ENCODE measurements at regions not wholly inside any gene's neighbourhood (a gene's known extent, or its start where the extent isn't known, plus 50 kb on each side); places are given as distances from the start of the nearest gene placed in this dataset.

DNA sequence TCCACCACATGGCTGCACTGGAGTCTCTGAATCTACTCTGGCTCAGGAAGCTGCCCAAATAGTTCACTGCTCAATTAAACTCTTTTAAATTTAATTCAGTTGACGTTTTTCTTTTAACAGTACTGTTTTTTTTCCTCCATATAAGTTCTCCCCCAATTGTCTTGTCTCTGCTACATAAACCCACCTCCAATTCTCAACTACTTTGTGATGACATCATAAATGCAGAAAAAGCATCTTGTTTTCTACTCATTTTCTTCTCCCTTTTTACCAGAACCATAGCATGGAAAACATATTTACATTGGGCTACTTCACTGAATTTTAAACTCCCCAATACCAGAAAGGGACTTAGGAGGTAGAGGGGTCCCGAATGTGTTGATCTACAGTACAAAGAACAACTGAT, 270.4 kb downstream of the GPD2 start:
- Histone ChIP-seq H2AFZ (ENCODE audit: low read depth, low read length, severe bottlenecking) (no peak overlapping the region), H3K79me2 (ENCODE audit: insufficient read depth, low read length) (no peaks in the 10 kb centered on the region), H3K4me2 (ENCODE audit: low read depth, low read length, poor library complexity, severe bottlenecking) (no peak overlapping the region), H3K9ac (ENCODE audit: low read length) (no peak overlapping the region), H3K9me3 (ENCODE audit: insufficient read depth, low read length) (no peaks in the 10 kb centered on the region), H3K36me3 (ENCODE audit: low read length) (no peaks in the 10 kb centered on the region), H4K20me1 (ENCODE audit: low read depth, low read length) (no peaks in the 10 kb centered on the region), H3K4me3 (ENCODE audit: insufficient read depth, low read length, poor library complexity, severe bottlenecking) (no peak overlapping the region), H3F3A (ENCODE audit: insufficient read depth) (no peaks in the 10 kb centered on the region), H3K9me2 (replicated peaks; ENCODE audit: insufficient read depth, low read length) (no peaks in the 10 kb centered on the region), H3K27ac (ENCODE audit: low read depth, low read length) (no peak overlapping the region), H3K27me3 (ENCODE audit: low read length) (no peaks in the 10 kb centered on the region)
- no peak for TF ChIP-seq EZH2phosphoT487 (conservative IDR thresholded peaks at IDR 0.05; ENCODE audit: low read length)
- TF ChIP-seq, protein P1, sequence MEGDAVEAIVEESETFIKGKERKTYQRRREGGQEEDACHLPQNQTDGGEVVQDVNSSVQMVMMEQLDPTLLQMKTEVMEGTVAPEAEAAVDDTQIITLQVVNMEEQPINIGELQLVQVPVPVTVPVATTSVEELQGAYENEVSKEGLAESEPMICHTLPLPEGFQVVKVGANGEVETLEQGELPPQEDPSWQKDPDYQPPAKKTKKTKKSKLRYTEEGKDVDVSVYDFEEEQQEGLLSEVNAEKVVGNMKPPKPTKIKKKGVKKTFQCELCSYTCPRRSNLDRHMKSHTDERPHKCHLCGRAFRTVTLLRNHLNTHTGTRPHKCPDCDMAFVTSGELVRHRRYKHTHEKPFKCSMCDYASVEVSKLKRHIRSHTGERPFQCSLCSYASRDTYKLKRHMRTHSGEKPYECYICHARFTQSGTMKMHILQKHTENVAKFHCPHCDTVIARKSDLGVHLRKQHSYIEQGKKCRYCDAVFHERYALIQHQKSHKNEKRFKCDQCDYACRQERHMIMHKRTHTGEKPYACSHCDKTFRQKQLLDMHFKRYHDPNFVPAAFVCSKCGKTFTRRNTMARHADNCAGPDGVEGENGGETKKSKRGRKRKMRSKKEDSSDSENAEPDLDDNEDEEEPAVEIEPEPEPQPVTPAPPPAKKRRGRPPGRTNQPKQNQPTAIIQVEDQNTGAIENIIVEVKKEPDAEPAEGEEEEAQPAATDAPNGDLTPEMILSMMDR (IDR thresholded peaks at IDR 0.05; ENCODE audit: insufficient read depth, low read length, poor library complexity, severe bottlenecking) = no peak

DNA sequence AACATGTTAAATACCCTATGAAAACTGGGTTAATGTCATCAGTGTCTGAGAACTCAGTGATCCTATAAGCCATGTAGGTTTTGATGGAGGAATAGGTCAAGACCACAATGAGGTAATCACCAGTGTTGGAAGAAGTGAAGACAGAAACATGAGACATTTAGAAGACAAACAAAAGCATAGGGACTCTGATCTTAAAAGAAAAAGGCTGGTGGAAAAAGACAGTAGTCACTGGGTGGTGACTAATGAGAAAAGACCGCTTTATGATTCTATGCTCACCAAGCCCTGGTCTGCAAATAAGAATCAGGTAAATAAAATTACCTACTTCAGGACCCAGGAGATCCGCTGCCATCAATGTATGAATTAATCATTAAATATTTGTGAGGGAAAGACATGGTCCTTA, 271.9 kb downstream of the GPD2 start:
- Histone ChIP-seq H2AFZ (ENCODE audit: low read depth, low read length, severe bottlenecking) (no peak overlapping the region), H3K9ac (ENCODE audit: low read length) (no peak overlapping the region), H3F3A (ENCODE audit: insufficient read depth) (no peaks in the 10 kb centered on the region), H3K9me3 (ENCODE audit: insufficient read depth, low read length) (no peaks in the 10 kb centered on the region), H3K27ac (ENCODE audit: low read depth, low read length) (no peak overlapping the region), H4K20me1 (ENCODE audit: low read depth, low read length) (no peaks in the 10 kb centered on the region), H3K79me2 (ENCODE audit: insufficient read depth, low read length) (no peaks in the 10 kb centered on the region), H3K4me2 (ENCODE audit: low read depth, low read length, poor library complexity, severe bottlenecking) (no peak overlapping the region), H3K9me2 (replicated peaks; ENCODE audit: insufficient read depth, low read length) (no peaks in the 10 kb centered on the region), H3K27me3 (ENCODE audit: low read length) (no peaks in the 10 kb centered on the region), H3K36me3 (ENCODE audit: low read length) (no peaks in the 10 kb centered on the region), H3K4me3 (ENCODE audit: insufficient read depth, low read length, poor library complexity, severe bottlenecking) (no peak overlapping the region)
- TF ChIP-seq, protein P1 (IDR thresholded peaks at IDR 0.05; ENCODE audit: insufficient read depth, low read length, poor library complexity, severe bottlenecking) = no peak
- TF ChIP-seq EZH2phosphoT487 (conservative IDR thresholded peaks at IDR 0.05; ENCODE audit: low read length) = no peak

GRCh38 chr2:156709091-156709490, 272.9 kb downstream of the GPD2 start:
- Histone ChIP-seq H4K20me1 (ENCODE audit: low read depth, low read length) (no peaks in the 10 kb centered on the region), H3F3A (ENCODE audit: insufficient read depth) (no peaks in the 10 kb centered on the region), H3K9ac (ENCODE audit: low read length) (no peak overlapping the region), H3K27ac (ENCODE audit: low read depth, low read length) (no peak overlapping the region), H3K9me2 (replicated peaks; ENCODE audit: insufficient read depth, low read length) (no peaks in the 10 kb centered on the region), H3K36me3 (ENCODE audit: low read length) (no peaks in the 10 kb centered on the region), H3K27me3 (ENCODE audit: low read length) (no peaks in the 10 kb centered on the region), H3K79me2 (ENCODE audit: insufficient read depth, low read length) (no peaks in the 10 kb centered on the region), H3K4me2 (ENCODE audit: low read depth, low read length, poor library complexity, severe bottlenecking) (no peak overlapping the region), H3K4me3 (ENCODE audit: insufficient read depth, low read length, poor library complexity, severe bottlenecking) (no peak overlapping the region), H3K9me3 (ENCODE audit: insufficient read depth, low read length) (no peaks in the 10 kb centered on the region), H2AFZ (ENCODE audit: low read depth, low read length, severe bottlenecking) (no peak overlapping the region)
- TF ChIP-seq, protein P1 (IDR thresholded peaks at IDR 0.05; ENCODE audit: insufficient read depth, low read length, poor library complexity, severe bottlenecking) = no peak
- no peak for TF ChIP-seq EZH2phosphoT487 (conservative IDR thresholded peaks at IDR 0.05; ENCODE audit: low read length)

Data from SU-DHL-6 (cell line).